ENCODE measurements at regions not wholly inside any gene's neighbourhood (a gene's known extent, or its start where the extent isn't known, plus 50 kb on each side); places are given as distances from the start of the nearest gene placed in this dataset.
"Not testable (repeated sequence)": the region's sequence is repeated elsewhere in the genome, so short reads cannot be mapped to it uniquely, and the experiment has no call there.

- DNase-seq (ENCODE audit: low read depth in 2 of 2, low spot score in 1 of 2), result no peak
These were observed 223.8 kb upstream of the ECI2 start for GRCh38 chr6:4359108-4359730.

GRCh38 chr6:4358414-4359107 is 223.2 kb upstream of the ECI2 start:
- DNase-seq (ENCODE audit: low read depth in 2 of 2, low spot score in 1 of 2), result no peak

DNA sequence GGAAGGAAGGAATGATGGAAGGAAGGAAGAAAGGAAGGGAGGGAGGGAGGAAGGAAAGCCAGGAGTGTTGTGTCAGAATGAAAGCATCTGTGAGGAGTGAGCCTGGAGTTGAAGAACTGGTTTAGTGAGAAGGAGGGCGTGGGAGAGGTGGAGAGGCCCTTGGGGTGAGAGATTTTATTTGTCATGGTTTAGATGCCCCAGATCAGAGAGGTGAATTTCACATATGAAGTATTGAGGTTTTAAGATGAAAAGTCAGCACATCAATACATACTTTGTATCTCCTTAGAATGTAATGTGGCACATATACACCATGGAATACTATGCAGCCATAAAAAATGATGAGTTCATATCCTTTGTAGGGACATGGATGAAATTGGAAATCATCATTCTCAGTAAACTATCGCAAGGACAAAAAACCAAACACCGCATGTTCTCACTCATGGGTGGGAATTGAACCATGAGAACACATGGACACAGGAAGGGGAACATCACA is 222.3 kb upstream of the ECI2 start:
- DNase-seq (ENCODE audit: low read depth in 2 of 2, low spot score in 1 of 2), result not testable (repeated sequence)

DNA sequence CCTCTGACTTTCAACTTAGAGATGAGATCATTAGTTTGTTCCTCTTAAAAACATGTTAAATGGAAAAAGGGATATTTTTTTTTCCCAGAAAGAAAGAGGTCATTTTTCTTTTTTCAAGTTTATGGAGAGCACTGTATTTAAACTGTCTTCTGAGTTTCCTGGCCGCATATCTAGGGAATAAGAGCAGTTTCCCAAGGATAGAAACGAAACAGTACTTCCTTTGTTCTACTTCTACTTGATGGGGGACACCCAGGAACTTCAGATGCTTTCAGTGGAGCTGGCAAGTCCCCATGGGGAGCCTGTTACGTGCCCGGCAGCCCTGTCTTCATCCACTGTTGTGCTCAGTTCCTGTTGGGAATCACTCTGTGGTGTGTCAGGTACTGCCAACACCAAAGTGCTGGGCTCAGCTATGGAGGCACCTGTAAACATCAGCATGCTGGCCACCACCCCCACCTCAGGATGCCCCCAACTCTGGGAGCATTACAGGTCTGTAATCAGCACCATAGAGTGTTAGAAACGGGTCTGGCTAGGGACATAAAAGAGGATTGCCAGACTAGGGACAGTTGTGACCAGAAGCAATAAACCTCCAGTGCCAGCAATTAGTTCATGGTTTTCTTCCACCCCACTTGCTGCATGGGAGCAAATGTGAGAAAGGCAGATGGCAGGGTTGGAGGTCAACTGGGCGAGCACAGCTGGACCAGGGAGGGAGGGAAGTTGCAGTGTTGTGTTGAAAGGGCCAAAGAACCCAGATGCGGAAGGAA is 221.7 kb upstream of the ECI2 start:
- DNase-seq (ENCODE audit: low read depth in 2 of 2, low spot score in 1 of 2), result no peak

- no peak for DNase-seq (ENCODE audit: low read depth in 2 of 2, low spot score in 1 of 2)
These were observed 219.9 kb upstream of the ECI2 start for GRCh38 chr6:4355241-4355640.

GRCh38 chr6:4354181-4354580 is 218.8 kb upstream of the ECI2 start:
- DNase-seq (ENCODE audit: low read depth in 2 of 2, low spot score in 1 of 2), result no peak

- no peak for DNase-seq (ENCODE audit: low read depth in 2 of 2, low spot score in 1 of 2)
These were observed 217.4 kb upstream of the ECI2 start for GRCh38 chr6:4352731-4353130.

DNA sequence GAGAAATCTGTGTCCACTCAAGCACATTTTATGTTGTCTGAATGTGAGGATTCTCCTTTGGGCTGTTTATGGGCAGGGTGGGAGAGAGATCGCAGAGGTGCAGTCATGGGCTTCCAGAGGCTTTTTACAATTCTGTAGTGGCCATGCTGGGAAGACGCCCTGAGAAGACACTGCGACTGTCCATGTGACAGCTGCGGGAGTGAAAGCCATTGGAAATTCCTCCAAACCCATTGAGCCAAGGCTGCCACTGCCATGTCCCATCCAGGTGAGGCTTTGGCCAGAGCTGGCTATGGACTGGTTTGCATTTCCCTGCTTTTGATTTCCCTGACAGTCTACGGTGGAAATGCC is 216.9 kb upstream of the ECI2 start:
- DNase-seq (ENCODE audit: low read depth in 2 of 2, low spot score in 1 of 2), result no peak

DNA sequence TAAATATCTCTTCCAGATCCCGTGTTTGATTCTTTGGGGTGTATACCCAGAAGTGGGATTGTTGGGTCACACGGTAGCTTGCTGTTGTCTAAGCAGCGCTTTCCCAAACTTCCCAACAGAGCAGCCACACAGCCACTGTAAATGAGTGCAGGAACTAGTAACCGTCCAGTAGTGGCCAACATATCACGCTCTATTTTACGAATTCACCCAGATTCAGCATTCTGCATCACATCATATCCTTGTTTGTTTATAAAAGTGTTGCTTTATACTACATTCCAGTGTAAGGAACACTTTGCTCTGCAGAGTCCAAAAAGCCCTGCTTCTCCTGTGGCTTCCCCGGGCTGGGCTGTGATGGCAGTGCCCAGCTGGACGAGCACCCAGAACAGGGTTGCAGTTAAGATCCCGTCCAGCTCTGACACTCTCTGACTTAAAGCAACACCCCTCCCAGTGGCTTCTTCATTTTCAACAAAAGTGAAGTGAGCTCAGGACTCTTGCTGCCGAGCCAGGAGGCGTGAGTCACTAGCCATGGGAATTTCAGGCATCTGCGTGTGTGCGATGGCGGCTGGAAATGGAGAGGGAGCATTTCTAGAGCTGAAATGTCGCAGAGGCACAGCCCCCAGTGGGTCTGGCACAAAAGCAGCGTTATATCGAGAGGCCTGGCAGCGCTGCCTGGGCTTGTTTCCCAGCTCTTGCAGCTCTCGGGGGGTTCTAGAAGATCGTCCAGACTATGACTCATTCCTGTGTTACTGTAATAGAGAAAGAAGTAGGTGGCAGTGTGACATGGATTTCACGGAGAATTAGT is 216.3 kb upstream of the ECI2 start:
- no peak for DNase-seq (ENCODE audit: low read depth in 2 of 2, low spot score in 1 of 2)

DNA sequence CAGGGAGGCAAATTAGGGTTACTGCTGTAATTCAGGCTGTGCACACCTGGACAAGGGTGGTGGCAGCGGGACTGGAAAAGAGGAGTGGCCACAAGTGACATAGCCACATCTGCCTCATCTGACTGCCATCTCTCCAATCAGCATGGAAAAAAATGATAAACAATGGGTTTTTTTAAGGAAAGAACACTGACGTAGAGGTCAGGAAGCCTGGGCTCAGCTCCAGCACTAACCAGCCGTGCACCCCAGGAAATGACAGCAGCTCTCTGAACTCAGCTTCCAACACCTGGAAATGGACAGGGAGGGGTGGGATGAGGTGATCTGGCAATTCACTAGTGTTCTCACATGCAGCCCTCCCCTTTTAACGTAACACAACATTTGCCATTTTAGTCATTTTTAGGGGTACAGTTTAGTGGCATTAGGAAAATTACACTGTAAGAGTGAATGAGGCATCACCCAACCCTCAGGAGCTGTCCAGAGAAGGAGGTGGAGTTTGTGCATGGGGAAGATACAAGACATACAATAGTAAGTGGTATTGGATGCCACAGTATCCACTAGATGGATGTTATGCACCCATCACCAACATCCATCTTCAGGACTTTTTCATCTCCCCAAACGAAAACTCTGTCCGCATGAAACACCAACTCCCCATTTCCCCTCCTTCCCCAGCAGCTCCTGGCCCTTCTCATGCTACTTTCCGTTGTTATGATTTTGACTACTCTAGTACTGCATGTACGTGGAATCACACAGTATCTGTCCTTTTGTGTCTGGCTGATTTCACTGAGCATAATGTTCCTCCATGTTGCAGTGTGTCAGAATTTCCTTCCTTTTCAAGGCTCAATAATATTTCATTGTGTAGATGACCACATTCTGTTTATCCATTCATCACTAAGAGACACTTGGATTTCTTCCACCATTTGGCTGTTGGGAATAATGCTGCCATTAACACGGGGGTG is 215.5 kb upstream of the ECI2 start:
- DNase-seq (ENCODE audit: low read depth in 2 of 2, low spot score in 1 of 2), result no peak

DNA sequence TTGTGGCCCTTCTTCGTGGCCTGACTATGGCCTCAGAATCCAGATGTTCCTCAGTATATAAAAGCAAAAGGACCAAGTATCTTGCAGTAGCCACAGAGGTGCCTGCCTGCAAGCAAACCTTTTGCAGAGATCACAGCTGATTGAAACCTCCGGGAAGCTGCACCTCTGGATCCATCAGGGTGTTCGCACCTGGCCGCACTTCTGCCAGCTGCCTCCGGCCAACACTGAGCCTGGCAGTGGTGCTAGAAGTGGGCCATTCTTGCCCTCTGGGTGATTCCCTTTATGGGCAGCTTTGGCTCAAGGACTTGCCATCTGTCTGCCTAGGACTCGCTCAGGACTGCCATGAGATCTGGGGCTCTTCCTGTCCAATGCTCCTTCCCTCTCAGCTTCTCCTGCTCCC is 214.6 kb upstream of the ECI2 start:
- DNase-seq (ENCODE audit: low read depth in 2 of 2, low spot score in 1 of 2), result no peak

- DNase-seq (ENCODE audit: low read depth in 2 of 2, low spot score in 1 of 2), result no peak
These were observed 213.9 kb upstream of the ECI2 start for GRCh38 chr6:4349323-4349722.

DNA sequence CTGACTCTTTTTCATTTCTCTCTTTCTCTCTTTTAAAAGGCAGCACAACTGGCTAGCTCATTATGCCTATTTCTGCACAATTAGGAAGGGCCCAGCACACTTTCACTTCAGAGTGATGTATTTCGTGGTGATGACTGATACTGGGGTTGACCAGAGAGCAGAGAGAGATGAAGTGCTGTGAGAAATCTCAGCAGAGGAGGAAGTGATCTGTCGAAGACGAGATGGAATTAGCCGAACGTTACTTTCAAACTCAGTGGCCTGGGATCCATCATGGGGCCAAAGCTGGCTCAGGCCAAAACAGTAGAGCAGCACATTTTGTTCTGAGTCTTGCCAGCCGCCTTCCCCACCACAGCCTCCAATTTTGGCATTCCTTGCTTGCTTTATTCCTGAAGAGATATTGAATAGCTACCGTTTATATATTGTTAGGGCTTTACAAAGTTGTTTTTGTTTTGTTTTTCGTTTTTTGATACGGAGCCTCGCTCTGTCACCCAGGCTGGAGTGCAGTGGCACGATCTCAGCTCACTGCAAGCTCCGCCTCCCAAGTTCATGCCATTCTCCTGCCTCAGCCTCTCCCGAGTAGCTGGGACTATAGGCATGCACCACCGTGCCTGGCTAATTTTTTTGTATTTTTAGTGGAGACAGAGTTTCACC is 213.2 kb upstream of the ECI2 start:
- no peak for DNase-seq (ENCODE audit: low read depth in 2 of 2, low spot score in 1 of 2)

- DNase-seq (ENCODE audit: low read depth in 2 of 2, low spot score in 1 of 2), result no peak
These were observed 212.5 kb upstream of the ECI2 start for GRCh38 chr6:4347877-4348276.

GRCh38 chr6:4346659-4347333 is 211.4 kb upstream of the ECI2 start:
- no peak for DNase-seq (ENCODE audit: low read depth in 2 of 2, low spot score in 1 of 2)

GRCh38 chr6:4345543-4345942 is 210.2 kb upstream of the ECI2 start:
- DNase-seq (ENCODE audit: low read depth in 2 of 2, low spot score in 1 of 2), result no peak

DNA sequence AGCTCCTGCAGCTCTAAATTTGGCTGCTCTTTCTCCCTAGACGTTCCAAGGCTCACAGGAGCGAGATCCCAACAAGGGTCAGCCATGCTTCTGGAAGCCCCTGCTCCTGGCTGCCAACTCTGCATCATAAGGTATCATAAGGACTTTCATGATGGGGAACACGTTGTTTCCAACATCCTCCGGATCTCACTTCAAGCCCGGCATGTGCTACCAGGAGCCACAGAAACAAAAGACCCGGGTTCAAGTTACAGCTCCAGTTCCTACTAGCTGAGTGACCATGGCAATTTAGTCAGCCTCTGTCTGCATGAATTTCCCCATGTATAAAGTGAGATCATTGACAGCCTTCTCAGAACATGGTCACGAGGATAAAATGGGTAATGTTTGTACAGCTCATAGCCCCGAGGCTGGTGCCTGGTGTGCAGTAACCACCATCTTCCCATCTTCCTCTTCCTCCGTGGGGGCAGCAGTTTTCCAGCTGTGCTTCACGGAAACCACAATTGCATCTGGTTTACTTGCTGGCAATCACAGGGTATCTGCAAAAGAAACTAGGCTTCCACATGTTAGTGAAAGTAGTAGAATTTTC is 209.0 kb upstream of the ECI2 start:
- no peak for DNase-seq (ENCODE audit: low read depth in 2 of 2, low spot score in 1 of 2)

DNA sequence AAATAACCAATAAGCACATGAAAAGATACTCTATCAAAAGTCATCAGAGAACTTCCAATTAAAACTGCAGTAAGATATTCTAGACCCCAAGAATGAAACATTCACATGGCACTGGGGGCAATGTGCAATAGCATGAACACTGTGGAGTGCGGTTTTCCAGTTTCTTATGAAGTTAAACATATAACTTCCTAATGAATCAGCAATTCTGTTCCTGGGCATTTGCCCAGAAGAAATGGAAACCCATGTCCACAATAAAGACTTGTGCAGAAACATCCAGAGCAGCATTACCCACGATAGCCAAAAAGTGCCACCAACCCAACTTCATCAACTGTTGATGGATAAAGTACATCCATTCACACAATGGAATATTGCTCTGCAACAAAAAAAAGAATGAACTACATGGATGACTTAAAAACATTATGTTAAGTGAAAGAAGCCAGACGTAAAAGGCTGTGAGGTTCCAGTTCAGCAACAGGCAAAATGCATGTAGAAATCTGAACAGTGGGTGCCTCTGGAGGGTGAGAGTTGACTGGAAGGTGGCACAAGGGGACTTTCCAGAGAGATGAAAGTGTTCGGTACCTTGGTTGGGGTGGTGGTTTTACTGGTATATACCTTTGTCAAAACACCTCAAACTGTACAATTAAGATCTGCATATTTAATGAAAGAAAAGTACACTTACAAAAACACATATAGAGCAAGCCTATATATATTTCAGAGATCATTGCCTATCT is 207.2 kb upstream of the ECI2 start:
- no peak for DNase-seq (ENCODE audit: low read depth in 2 of 2, low spot score in 1 of 2)
